Activated naive CD4-positive, alpha-beta T cell treated with anti-CD3 and anti-CD28 coated beads, Interleukin-2, amount 50 U/mL, for 16 hours (primary cell): ENCODE measurements at regions not wholly inside any gene's neighbourhood (a gene's known extent, or its start where the extent isn't known, plus 50 kb on each side); places are given as distances from the start of the nearest gene placed in this dataset.
A peak's percentile ranks its signal among the peaks of the same experiment; 100 is the strongest.

Experiments
- DNase-seq: peaks from one replicate; pipeline ENCODE4 v3.0.0-alpha.2; 2020

DNA sequence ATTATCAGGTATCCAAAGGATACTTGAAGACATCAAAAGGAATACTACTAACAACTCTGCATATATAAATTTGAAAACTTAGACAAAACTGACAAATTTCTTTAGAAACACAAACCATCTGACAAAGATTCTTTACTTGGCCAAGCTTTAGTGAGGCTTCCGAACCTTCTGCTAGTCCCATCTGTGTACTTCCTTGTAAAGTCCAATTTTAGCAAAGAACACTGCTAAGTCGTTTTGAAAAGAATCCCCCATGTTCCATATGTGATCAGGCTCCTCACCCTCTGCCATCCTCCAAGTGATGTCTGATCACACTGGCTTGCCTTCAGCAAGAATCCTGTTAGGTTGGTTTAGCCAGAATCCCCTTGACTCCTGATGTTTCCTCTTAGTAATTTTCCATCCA is 150.0 kb upstream of the ACO1 start:
- DNase-seq: no peak

DNA sequence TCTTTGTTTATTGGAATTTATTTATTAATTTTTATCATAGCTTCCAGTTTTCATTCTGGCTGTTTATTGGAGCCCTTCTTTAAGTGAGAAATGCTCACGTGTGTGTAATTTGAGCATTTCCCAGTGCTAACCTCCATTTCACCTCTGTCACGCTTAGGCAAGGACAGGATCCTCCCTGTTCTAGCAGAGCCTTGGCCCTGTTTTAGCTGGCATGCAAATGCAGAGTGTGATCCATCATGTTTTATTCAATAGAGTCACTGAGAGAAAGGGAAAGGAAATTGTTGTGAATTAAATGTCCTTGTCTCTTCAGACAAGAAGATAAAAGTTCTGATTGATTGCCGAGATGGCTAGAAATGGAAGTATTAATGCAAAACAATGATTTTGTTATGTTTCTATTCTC is 137.3 kb upstream of the ACO1 start:
- DNase-seq: no peak

DNA sequence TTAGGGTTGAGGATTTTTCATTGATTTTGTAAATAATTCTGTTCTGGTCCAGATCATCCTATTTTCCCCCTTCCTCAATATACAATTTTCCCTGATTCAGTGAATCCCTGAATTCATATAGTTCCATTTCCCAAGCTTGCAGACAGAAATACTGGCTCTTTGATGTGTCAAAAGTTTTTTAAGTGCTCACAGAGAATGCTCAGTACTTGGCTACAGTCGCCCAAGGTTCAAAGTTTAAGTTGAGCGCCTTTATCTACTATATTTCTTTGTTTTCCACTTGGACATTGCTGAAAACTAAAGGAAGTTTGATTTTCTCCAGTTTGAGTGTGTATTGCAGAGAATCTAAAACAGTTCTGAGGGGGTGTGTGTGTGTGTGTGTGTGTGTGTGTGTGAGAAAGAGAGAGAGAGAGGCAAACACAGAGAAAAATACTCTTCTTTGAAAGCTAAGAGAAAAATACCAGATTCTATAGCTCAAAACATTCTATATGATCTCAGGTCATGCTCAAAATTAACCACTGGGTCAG is 136.2 kb upstream of the ACO1 start:
- DNase-seq: no peak

DNA sequence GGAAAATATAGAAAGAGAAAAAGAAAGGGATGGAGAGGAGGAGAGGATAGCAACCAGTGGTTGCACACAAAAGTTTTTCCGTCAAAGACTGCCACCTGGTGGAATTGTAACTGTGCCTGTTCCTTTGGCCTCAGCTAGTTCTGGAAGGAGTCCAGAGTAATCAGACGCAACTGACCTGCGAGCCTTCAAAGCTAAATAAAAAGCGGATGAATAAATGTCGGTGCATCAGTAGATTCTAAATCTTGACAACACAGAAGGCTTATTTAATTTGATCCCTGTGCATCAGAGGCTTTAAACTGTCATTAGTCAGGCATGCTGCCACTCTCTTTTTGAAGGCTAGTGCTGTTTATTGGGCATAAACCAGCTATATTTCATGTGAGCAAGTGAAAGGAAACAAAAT is 132.9 kb upstream of the ACO1 start:
- DNase-seq: peak; percentile 19

DNA sequence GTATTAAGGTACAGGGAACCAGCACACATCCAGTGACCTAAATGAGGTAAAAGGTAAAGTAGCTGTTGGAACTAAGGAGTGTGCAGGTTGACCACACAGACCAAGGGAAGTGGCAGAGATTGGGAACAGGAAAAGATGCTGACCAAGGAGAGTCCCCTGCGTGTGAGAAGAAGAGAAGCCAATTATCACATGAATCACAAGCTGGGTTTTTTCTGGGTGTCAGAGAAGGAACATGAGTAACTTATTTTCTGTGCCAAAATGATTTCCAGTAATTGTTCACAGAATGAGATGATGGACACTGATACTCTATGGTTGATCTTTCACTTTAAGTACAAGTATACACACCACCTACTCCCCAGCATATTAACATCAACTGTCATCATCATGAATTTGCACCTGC is 130.7 kb upstream of the ACO1 start:
- no peak for DNase-seq

DNA sequence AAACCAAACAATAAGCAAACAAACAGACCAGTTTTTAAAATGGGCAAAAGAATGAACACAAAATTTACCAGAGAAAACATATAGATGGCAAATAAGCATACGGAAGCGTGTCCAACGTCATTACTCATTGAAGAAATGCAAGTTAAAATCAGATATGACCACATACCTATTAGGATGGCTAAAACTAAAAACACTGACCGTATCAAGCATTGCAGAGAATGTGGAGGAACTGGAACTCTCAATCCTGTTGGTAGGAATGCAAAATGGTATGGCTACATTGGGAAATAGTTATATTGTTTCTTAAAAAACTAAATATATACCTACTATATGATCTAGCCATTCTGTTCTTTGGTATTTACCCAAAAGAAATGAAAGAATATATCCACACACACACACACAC is 129.4 kb upstream of the ACO1 start:
- no peak for DNase-seq

DNA sequence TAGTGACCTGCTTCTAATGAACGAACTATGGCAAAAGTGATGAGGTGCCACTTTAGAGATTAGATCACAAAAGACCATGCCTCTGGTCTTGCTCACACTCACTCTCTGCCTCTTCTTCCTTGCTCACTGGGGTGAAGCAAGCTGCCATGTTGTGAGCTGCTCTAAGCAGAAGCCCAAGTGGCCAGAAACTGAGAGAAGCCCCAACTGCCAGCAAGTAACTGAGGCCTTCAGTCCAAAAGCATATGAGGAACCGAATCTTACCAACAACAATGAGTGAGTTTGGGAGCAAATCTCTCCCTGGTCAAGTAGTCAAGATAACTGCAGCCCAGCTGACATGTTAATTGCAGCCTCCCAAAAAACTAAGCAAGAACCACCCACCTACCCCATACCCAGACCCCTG is 126.0 kb upstream of the ACO1 start:
- DNase-seq: no peak

DNA sequence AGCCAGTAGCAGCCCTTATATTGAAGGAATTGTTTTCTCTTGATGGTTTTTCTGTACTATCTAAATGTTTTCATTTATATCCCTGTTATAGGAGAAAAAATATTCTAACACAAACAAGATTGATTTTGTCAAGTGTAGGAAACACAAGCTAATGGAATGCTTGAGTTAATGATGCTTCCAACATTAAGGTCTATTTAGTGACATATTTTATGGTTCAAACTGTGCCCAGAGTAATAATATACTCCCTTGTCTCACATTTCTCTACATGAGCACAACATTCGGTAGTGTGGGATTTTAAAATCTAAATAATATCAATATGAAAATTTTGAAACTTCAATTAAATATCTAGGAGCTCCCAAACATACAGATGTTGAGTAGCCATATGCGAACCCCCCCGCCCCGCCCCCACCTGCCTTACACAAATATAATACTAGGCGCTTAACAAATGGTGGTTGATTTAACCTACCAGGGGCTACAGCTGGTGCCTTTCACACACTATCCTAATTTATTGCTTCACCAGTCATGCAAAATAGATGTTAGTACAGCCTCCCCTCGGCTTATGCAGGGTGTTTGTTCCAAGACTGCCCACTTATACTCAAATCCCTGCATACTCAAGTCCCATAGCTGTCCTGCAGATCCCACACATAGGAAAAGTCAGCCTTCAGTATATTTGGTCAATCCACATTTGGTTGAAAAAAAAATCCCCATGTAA is 124.1 kb upstream of the ACO1 start:
- no peak for DNase-seq

DNA sequence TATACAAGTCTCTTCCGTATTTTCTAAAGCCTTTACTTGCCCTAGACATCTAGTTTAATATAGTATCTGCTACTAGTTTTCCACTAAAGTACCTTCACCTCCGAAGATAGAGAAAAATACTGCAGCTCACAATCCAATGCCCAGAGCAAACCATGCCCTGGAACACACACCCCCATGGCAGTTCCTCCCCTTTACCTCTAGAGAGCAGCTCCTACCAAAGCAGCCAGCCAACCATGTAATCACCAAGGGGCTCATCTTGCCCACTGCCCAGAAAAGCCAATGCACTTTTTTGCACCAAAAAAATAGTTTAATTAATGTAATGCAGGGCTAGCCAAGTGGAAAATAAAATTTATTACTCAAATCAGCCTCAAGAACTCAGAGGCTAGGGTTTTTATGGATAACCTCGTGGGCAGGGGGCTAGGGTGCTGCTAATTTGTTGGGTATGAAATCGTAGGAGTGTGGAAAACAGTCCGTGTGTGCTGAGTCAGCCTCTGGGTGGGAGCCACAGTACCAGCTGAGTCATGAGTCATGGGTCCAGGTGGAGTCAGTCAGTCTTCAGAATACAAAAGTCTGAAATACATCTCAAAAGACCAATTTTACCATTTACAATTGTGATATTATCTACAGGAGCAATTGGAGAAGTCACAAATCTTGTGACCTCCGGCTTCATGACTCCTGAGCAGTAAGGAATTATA is 120.1 kb upstream of the ACO1 start:
- DNase-seq: no peak

DNA sequence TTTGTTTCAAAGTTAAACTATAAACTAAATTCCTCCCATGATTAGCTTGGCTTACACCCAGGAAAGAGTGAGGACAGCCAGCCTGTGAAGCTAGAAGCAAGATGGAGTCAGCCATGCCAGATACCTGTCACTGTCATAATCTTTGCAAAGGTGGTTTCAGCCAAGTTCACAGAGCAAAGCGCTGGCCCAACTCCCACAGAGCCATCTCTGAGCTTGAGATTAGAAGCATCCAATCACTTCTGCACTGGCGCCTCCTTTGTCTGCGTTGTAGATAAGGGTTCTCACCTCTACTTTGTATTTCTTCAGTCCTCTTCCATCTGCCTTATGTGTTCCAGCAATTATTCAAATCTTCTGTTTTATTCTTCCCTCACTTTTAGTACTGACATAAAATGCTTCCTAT is 119.4 kb upstream of the ACO1 start:
- no peak for DNase-seq

DNA sequence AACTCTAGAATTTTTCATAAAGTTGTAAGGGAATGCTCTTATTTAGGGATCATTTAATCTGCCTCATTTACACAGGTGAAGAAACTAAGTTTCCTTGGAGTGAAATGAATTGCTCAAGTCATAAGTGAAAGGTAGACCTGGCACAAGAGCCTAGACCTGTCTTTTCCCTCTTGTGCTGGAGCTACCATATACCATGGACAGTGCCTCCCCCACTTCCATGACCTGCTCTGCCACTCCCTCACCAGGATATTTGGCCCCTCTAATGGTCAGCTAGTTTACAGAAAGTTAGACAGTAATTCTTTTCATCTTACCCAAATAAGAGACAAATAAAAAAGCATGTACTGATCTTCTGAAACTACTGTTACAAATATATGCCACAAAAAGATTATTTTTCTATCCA is 105.5 kb upstream of the ACO1 start:
- DNase-seq: no peak

DNA sequence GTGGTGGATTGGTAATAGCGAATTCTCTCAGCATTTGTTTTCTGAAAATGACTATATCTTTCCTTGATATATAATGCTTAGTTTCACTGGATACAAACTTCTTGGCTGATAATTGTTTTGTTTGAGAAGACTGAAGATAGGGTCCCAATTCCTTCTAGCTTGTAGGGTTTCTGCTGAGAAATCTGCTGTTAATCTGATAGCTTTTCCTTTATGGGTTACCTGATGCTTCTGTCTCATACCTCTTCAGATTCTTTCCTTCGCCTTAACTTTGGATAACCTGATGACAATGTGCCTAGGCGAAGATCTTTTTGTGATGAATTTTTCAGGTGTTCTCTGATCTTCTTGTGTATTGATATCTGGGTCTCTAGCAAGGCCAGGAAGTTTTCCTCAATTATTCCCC is 94.7 kb upstream of the ACO1 start:
- no peak for DNase-seq

DNA sequence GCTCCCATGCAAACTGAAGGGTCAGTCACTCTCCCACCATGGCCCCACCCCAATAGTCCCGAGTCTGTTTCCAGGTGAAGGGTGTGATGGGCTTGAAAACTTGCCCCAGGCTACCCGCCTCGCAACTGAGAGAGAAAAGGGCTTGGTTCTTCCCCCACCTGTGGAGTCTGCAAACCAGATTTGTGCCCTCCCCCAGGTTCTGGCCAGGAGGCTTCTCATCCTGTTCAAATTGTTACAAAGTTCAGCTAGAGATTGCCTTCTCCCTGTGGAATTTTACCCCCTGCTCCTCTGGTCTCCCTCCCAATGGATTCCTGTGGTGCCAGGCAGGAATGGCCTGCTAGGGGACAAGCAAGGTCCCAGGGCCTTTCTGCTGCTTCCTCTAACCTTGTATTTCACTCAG is 93.1 kb upstream of the ACO1 start:
- DNase-seq: no peak

DNA sequence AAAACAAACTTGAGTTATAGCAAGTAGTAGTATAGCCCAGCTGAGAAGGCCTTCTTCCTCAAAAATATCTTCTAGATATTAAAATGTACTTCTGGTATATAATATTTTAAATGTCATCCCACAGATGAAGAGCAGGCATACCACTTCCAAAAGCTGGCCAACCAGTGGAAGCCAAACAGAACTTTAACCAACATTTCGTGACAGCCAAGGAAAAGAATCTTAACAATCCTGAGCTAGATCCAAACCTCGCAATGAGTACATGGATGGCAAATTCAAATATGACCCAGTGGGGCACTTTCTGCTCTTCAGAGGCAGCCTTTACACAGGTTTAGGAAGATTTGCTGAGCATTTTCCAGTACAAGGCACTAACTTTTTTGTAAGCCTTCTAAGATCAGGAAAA is 91.8 kb upstream of the ACO1 start:
- DNase-seq: no peak

DNA sequence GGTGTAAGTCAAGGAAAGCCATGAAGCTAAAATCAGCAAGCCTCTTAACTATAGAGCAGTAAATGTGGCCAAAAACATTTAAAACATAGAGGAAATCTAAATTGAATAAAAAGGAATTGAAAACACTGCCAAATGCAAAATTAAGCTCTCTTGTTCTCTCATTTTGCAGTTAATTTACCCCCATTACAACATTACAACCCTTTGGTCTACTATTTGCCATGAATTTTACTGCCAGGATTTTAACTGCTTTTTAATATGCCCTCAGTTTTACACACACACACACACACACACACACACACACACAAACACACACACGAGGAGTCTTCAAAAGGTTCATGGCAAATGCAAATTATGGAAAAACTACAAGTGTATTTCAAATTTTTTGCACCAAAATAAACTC is 91.4 kb upstream of the ACO1 start:
- no peak for DNase-seq

DNA sequence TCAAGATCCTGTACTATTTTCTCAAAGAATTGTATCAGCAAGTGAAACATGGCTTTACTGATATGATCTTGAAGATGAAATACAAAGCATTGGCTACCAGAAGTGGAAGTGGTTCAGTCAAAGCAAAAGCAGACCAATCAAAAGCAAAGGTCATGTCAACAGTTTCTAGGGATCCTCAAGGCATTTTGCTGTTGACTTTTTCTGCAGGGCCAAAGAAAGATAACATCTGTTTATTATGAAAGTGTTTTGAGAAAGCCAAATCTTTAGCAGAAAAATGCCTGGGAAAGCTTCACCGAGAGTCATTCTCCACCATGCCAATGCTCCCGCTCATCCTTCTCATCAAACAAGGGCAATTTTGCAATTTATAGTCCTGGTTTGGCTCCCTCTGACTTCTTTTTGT is 90.3 kb upstream of the ACO1 start:
- DNase-seq: no peak

DNA sequence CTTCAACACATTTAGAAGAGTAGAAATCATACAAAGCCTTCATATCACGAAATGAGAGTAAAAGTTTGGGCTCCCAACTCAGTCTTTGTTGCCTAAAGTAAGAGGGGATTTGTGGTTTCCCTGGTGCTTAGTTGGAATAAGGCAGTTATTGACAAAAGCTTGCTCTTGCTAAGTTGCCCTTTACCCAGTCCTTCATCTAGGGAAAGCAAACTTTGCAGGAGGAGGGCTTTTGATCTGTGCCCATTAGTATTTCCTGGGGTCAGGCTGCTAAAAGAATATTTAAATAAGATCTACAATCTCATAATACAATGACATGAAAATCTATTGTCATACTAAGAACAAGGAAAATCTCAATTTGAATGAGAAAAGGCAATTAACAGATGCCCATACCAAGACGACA is 84.1 kb upstream of the ACO1 start:
- no peak for DNase-seq

DNA sequence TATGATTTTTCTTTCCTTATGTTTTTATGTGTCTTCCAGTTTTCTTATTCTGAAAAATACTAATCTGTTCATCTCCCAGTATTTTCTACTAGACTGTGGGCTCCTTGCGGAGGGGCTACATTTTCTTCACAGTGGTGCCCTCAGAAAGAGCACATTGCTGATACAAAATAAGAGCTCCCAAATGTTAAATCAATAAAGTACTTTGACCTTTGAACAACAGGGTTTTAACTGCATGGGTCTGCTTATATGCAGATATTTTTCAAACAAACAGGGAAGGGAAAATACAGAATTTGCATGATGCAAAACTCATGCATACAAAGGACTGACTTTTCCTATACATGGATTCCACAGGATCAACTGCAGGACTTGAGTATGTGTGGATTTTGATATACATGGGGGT is 79.9 kb upstream of the ACO1 start:
- no peak for DNase-seq

DNA sequence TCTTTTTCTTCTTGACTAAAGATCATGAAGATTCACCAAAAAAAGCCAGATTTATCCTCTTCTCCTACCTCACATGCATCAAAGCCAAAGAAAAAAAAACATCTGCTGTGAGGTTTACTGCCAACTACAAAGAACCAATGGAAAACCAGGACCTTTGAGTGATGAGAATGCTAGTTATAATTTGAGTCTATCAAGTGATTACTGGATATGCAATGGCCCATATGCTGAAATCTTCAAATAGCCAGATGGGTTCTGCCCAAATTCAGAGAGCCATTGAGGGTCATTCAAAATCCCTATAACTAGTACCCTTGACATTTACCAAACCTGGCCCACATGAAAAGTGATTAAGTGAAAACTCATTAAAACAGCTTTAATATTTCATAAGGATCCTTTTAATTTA is 78.4 kb upstream of the ACO1 start:
- DNase-seq: no peak

DNA sequence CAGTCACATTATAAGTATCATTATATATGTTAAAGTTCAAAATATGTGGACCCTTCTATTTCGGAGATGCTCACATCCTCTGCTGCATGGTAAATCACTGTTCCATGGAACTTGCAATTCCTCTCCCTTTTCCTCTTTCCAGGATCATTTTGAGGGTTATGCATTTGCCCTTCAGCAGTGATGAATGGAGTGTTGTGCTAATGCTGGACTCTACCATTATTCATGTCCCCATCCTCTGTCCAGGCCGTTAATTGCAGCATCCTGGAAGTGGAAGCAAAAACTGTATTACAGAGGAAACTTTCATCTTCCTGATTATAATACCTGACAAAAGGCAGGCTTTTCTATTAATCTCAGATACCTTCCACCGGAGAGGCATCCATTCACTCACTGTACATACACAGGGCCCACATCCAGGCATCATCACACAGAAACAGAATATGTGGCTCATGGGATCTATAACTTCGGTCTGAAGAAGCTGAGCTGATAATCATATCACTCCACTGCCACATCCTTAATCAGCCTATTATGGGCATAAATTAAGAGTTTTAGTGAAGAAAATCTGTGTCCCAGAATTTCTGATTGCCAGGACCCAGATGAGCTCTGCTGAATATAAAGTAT is 65.0 kb upstream of the ACO1 start:
- no peak for DNase-seq

DNA sequence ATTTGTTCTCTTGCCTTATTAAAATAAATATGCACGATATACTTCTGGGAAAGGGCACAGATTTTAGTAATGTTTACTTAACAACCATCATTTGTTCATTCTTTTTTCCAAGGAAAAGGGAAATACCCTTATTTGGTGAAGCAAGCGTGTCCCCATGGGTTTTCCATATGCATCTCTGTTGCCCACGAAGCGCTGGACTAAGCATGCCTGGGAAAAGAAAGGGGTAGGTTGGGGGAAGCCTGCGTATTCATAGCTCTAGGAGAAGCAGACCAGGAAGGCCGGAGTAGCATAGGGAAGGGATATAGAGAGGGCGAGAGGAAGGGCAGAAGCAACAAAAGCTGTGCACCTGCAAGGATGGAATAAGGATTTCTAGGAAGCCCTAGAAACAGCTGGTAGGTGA is 61.8 kb upstream of the ACO1 start:
- no peak for DNase-seq

DNA sequence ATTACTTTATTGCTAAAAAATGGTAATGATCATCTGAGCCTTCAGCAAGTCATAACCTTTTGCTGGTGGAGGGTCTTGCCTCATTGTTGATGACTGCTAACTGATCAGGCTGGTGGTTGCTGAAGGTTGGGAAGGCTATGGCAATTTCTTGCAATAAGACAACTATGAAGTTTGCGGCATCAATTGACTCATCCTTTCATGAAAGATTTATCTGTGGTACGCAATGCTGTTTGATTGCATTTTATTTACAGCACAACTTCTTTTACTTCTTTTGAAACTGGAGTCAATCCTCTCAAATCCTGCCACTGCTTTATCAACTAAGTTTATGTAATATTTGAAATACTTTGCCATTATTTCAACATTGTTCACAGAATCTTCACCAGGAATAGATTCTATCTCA is 58.3 kb upstream of the ACO1 start:
- DNase-seq: no peak

DNA sequence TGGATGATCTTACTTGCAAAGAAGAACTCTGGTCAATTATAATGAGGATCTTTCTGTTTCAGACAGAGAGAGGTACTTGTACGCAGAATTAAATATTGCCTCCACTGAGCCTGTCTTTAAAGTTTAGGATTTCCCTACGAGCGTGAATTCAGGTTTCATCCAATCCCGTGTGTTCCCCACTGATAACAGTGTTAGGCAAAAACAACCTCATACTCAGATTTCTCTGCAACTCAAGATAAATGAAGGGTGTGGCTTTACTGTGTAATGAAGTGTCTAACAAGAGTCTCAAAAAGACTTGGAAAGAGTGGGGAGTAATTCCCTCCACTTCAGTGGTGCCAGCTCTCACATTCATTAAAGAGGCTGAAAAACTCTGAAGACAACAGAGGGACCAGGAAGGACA is 53.2 kb upstream of the ACO1 start:
- no peak for DNase-seq

DNA sequence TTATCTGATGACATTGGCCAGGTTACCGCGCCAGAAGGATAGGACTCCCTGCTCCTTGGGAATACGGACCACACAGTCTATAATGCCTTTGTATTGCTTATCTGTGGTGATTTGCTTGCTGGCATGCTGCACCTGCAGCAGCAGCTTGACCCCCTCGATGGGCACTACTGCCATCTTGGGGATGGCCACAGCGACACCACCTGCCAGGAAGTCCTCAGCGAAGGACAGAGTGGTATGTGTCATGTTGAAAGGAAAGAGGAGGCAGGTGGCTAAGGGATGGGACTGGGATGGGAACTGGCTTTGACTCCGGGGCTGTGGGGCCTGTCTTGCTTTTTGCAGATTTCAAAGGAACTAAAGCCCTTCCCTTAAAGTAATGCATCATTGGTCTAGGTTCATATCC is 50.3 kb upstream of the ACO1 start:
- no peak for DNase-seq
